Ammon's horn (tissue), 1 donor: ENCODE measurements at regions not wholly inside any gene's neighbourhood (a gene's known extent, or its start where the extent isn't known, plus 50 kb on each side); places are given as distances from the start of the nearest gene placed in this dataset.
"Not testable (repeated sequence)": the region's sequence is repeated elsewhere in the genome, so short reads cannot be mapped to it uniquely, and the experiment has no call there.

Source experiments
- DNase-seq: peaks from one replicate; pipeline ENCODE4 v3.0.0-alpha.2; 2016; ENCODE audit warnings: low spot score

DNA sequence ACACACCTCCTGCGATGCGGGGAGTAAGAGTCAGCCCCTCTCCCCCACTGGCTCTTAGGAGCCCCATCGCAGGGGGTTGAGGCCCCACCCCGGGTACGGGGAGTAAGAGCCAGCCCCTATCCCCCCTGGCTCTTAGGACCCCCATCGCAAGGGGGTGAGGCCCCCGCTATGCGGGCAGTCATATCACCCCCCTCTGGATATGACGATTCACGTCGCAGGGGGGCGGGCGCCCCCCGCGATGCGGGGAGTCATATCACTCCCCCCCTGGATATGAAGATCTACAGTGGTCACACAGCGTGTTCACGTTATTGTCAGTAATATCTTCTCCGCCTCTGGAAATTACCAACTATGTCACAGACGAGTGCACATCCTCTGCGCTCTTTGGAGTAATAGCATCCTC lies 61.1 kb downstream of the DEFB131A start:
- not testable (repeated sequence) for DNase-seq

DNA sequence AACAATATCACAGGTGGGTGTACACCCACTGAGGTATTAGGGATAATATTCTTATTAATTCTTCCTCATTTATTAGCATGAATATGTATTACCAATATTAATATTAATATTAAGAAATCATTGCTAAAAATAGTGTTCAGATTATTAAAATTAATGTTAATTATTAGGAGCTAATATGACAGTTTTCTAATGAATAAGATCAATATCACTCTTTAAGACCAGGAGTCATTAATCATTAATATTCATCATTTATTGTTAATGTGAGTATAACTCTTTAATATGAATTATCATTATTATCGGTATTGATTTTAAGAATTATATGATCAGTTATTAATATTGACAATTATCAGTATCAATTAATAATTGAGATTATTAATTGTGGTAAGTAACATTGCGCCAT lies 62.5 kb downstream of the DEFB131A start:
- DNase-seq, result not testable (repeated sequence)

DNA sequence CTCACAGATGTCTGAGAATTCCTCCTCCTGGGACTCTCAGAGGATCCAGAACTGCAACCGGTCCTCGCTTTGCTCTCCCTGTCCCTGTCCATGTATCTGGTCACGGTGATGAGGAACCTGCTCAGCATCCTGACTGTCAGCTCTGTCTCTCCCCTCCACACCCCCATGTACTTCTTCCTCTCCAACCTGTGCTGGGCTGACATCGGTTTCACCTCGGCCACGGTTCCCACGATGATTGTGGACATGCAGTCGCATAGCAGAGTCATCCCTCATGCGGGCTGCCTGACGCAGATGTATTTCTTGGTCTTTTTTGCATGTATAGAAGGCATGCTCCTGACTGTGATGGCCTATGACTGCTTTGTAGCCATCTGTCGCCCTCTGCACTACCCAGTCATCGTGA lies 68.7 kb downstream of the DEFB131A start:
- DNase-seq, result not testable (repeated sequence)

DNA sequence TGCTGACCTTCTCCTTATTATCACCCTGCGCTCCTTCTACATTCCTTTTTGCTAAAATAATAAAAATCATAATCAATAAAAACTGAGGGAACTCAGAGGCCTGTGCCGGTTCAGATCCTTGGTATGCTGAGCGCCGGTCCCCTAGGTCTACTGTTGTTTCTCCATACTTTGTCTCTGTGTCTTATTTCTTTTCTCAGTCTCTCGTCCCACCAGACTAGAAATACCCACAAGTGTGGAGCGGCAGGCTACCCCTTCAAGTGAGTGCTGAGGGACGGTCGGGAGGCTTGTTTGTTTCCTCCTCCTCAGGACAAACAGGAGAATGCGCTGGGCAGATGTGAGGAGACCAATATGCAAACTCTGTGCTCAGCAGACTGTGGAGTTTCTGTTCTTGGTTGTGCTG lies 75.4 kb downstream of the DEFB131A start:
- not testable (repeated sequence) for DNase-seq

DNA sequence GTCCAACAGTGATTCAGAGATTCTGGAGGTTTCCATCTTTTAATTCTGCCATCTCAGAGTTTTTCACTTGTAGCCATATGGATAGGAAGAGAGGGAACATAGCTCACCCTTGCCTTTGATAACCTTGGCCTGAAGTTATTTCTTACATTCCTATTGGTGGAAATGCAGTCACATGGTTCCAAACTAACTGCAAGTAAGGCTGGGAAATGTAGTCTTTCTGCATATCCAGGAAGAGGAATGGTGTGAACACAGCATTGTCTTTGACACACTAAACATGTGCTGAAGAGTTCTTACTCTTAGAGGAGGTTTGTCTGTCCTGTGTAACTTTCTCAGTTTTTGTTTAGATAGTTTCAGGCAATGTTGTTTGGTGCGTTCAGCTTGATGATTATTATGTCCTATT lies 78.7 kb downstream of the DEFB131A start:
- DNase-seq, result not testable (repeated sequence)

DNA sequence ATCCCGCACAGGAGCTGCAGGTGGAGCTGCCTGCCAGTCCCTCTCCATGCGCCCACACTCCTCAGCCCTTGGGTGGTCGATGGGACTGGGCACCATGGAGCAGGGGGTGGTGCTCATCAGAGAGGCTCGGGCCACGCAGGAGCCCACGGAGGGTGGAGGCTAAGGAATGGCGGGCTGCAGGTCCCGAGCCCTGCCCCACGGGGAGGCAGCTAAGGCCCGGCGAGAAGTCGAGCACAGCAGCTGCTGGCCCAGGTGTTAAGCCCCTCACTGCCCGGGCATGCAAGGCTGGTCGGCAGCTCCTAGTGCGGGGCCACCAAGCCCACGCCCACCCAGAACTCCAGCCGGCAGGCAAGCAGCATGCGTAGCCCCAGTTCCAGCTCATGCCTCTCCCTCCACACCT lies 80.2 kb downstream of the DEFB131A start:
- not testable (repeated sequence) for DNase-seq

DNA sequence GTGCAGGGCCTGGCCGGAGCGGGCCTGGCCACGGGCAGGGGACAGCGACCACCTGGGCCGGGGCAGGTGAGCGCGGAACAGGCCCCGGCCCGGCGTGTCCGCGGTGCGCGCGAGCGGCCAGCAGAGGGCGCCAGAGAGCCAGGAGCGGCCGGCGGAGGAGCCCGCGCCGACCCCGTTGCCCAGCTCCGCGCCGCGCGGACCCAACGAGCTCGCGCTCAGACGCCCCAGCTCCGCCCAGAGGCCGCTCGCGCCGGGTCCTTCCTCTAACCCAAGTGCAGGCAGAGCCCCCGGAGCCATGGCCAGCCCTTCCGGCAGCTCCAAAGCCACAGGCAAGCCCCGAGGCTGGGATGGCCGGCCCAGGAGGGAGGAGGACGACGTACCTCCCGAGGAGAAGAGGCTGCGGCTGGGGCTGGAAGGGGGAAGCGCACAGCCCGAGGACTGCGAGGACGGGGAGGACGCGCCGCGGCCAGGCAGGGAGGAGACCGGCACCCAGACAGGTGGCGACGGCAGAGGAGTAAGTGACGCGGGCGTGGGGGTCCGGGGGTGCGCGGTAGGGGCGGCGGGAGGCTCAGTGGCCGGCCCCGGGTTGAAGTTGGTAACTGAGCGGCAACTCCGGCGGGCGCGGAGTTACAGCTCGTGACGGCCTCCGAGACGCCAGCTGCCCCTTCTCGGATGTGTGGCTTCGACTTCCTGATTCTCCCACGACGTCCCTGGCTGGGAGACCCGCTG lies 88.1 kb downstream of the DEFB131A start:
- peak; percentile 74 for DNase-seq

DNA sequence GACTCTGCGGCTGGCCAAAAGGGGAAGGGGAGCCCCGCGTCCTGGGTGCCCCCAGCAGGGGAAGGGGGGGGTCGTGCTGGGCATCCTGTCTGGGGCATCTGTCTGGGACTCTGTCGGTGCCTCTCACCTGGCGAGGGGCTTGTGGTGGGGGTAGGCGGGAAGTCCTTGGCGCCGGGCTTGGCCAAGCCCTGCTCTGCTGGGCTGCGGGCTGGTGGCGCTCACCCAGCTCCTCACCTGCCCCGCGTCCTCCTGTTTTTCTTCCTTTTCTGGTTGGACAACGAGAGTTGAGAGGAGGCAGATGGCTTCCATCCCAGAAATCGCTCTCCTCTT lies 88.6 kb downstream of the DEFB131A start:
- not testable (repeated sequence) for DNase-seq

DNA sequence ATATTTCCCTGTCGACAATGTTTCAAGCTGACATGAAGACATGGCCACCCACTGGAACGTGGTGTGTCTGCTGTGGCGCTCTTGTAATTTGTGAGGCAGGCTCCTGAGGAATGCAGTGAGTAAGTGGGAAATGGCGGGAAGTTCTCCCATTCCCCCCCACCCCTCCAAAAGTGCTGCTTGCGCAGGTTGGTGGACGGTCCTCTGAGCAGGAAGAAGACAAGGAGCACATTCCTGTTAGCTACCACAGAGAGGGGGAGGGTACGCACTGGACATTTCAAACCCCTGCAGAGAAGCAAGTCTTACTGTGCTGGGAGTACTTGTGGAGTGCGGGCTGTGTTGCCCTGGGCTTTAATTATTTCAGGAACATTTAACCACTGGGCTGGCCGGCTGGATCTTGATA lies 92.9 kb downstream of the DEFB131A start:
- not testable (repeated sequence) for DNase-seq

DNA sequence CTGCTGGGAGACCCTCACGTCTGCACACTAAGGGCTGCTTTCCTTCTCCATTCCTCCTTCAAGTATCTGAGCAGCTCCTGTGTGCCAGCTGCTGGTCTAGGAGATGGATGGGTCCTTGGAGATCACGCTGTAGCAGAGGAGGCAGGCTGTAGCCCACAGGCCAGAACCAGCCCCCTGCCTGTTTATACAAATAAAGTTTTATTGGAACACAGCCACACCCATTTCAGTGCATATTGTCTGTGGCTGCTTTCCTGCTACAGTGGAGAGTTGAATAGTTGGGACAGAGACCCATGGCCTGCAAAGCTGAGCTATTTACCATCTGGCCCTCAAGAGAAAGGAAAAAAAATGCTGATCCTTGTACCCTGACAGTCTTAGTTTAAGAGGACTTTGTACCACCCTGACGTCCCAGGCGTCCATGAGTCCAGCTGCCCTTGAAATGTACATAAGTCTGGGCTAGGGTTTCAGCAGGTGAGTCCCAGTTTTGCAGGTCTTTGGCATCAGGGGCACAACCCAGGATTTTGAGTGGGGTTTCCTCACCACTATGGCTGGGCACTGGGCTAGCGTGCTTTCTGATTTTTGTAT lies 95.8 kb downstream of the DEFB131A start:
- DNase-seq, result not testable (repeated sequence)

DNA sequence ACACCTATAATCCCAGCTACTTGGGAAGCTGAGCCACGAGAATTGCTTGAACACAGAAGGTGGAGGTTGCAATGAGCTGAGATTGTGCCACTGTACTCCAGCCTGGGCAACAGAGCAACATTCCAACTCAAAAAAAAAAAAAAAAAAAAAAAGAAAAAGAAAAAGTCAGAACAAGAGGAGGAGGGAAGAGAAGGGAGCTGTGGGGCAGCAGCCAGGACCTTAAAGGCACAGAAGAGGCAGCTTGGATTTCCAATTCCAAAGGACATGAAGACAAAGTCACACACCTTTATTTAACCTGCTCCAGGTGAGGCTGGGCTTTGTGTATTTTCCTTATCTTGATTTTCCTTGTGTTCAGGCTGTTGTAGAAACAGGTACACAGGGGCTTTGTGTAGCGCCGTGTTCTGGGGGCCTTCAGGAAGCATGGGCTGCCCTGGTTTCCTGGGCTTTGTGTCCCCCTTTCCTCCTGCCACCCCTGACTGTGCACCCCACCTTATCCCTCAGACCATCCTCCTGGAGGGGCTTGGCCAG lies 97.2 kb downstream of the DEFB131A start:
- not testable (repeated sequence) for DNase-seq

DNA sequence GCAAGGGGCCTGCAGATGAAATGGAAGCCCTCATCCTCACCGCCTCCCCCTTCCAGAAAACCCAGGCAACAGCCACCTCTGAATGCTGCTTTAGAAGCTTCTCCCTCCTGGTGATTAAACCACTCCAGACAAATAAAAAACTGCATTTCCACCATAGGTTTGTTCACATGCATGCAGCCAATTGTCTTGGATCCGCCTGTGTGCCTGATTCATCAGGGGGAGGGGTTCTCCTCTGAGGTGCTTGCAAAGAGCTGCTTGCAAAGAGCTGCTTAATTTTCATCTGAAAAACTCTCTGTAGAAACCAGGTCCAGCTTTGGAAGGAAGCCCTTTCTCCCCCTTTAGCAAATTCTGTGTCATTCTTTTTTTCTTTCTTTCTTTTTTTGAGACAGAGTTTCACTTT lies 100.6 kb downstream of the DEFB131A start:
- peak; percentile 27 for DNase-seq

DNA sequence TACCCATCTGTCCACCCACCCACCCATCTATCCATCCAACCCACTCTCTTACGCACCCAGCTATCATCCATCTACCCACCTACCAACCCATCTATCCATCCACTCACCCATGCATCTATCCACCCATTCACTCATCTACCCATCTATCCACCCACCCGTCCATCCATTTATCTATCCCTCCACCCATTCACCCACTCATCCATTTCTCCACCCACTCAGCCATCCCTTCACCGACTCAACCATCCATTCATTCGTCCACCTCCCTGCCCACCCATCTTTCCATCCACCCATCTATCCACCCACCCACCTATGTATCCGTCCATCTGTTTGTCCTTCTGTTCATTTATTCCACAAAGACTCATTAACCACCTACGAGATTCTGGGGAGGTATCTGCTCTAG lies 103.3 kb downstream of the DEFB131A start:
- DNase-seq, result not testable (repeated sequence)

DNA sequence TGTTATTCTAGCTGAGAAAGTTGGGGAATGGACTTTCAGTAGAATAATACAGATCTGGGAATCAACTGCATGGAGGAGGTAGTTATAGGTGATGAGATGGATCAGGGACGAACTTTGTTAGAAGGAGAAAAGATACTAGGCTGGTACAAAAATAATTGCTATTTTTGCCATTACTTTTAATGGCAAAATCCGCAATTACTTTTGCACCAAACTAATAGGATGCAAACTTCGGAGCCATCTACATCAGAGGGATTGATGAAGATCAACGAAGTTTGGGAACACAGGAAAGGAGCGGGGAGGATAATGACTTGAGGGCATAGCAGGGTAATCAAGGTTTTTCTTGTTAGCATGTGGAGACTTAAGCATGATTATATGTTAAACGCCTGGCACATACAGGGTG lies 111.9 kb downstream of the DEFB131A start:
- DNase-seq, result not testable (repeated sequence)

DNA sequence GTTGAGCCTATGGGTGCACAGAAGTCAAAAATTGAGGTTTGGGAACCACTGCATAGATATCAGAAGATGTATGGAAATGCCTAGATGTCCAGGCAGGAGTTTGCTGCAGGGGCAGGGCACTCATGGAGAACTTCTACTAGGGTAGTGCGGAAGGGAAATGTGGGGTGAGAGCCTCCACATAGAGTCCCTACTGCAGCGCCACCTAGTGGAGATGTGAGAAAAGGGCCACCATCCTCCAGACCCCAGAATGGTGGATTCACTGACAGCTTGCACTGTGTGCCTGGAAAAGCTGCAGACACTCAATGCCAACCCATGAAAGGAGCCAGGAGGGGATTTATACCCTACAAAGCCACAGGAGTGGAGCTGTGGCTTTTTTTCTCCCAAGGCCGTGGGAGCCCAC lies 133.7 kb downstream of the DEFB131A start:
- DNase-seq, result not testable (repeated sequence)

DNA sequence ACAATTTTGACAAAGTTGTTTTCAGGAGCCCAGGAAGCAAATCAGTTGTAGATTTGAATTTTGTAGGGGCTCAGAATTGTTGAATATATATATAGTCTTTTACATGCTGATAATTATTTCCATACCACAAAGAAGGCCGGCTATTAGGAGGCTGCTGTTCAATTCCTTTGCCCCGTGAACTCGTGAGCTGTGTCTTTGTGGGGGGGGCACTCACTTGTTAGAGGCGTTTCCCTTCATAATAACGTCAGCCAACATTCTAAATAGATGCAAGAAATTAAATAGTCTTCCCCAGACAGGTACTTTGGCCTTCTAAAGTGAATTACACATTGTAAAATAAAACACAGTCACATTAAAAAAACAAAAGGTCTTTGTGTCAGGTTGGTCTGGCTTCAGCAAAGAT lies 138.7 kb downstream of the DEFB131A start:
- DNase-seq, result not testable (repeated sequence)

DNA sequence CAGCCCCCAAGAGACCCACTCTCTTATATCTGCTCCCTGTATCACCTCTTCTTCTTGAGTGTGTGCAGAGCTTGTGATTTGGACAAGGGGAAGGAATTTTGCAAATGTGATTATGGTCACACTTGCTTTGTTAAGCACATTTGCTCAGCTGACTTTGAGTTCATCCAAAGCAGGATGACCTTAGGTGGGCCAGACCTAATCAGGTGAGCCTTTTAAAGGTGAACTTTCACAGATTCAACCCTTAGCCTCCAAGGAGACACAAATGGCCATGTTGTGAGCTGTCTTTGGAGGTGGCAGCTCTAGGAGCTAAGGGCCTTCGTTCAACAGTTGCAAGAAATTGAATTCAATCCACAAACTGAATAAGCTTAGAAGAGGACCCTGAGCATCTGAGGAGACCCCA lies 147.8 kb downstream of the DEFB131A start:
- DNase-seq, result no peak

DNA sequence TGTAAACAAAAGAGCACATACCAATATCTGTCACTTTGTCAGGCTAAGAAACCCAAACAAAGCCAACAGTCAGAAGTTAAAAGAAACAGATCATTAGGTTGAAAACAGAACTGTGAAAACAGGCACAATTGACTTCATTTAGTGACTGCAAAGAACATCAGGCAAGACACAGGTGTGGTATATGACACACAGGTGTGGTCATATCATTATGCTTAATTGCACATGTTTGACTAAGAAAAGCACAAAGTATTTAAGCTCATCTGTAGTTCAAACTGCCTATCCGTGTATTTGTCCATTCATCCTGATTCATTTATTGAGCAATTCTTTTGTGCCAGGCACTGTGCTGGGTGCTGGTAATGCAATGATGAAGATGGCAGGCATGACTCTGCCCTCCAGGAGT lies 150.7 kb downstream of the DEFB131A start:
- DNase-seq, result no peak

DNA sequence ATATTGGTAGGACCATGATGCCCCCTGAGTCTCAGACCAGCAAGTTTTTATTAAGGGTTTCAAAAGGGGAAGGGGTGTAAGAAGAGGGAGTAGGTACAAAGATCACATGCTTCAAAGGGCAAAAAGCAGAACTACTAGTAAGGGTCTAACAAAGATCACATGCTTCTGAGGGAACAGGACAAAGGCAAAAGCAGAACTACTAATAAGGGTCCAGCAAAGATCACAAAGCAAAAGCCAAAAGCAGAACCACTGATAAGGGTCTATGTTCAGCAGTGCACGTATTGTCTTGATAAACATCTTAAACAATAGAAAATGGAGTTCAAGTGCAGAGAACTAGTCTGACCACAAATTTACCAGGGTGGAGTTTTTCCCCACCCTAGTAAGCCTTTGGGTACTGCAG lies 151.3 kb downstream of the DEFB131A start:
- not testable (repeated sequence) for DNase-seq

DNA sequence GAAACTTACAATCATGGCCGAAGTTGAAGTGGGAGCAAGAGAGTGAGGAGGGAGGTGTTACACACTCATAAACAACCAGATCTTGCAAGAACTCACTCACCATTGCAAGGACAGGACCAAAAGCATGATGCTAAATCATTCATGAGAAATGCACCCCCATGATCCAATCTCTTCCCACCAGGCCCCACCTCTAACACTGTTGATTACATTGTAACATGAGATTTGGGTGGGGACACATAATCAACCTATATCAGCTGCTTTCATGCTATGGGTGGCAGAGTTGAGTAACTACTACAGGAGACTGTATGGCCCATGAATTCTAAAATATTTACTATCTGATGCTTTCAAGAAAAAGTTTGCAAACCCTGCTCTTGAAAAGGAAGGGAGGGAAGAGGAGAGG lies 155.1 kb downstream of the DEFB131A start:
- no peak for DNase-seq

DNA sequence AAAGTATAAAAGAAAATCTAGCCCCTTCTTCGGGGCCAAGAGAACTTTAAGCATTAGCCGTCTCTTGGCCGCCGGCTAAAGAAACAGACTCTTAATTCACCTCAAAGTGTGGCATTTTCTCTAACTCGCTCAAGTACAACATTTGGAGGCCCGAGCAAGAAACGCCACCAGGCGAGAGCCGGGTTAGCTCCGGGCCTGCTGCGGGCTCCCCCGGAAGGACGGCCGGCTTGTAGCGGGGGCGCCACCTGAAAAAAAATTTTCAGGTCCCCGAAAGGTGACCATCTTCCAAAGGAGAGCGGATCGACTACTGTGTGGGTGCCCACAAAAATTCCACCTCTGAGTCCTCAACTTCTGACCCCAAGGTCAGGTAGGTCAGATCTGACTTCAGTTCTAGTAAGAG lies 156.0 kb downstream of the DEFB131A start:
- no peak for DNase-seq

DNA sequence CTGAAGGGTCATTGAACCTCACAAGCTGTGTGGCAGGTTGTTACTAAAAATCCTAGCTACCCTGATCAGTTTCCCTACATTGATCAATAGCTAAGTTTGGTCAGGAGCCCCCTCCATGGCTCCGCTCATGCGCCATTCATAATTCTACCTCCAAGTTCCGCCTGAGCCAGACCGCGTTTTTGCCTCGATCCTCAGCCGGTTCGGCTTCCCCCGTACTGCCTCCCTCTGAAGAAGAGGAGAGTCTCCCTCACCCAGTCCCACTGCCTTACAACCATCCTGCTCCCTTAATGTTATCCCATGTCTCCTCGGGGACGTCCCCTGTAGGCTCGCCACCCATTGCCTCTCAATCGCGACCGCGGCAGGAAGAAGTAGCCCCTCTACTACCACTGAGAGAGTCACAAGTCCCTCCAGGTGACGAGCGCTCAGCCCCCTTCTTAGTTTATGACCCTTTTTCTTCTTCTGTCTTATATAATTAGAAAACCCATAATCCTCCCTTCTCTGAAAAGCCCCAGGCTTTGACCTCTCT lies 158.2 kb downstream of the DEFB131A start:
- DNase-seq, result no peak
